Astrocyte (in vitro differentiated cells and primary cell): ENCODE measurements at regions not wholly inside any gene's neighbourhood (a gene's known extent, or its start where the extent isn't known, plus 50 kb on each side); places are given as distances from the start of the nearest gene placed in this dataset.

Experiments
- CTCF ChIP-seq: IDR thresholded peaks from 2 replicates; pipeline ENCODE4 v1.5.1; 2011; ENCODE audit warnings: low read depth, mild to moderate bottlenecking, inconsistent platforms, low read length, moderate library complexity; ENCODE audit not compliant: insufficient read depth
- EZH2 ChIP-seq: IDR thresholded peaks from 2 replicates; pipeline ENCODE4 v1.6.1; 2012; ENCODE audit warnings: mild to moderate bottlenecking, low read length, inconsistent platforms; ENCODE audit not compliant: insufficient read depth

GRCh38 chr4:137156054-137156453 is 376.2 kb downstream of the PCDH18 start:
- TF ChIP-seq CTCF (no peak), EZH2 (no peak)
